K562 (cell line): ENCODE measurements at regions not wholly inside any gene's neighbourhood (a gene's known extent, or its start where the extent isn't known, plus 50 kb on each side); places are given as distances from the start of the nearest gene placed in this dataset.

Experiments used
- ATAC-seq: fragments of 200-7000 bp; cut with Tn5 transposase; 3 replicates; pipeline ENCODE4 v1.9.1; 2020; ENCODE audit warnings: moderate library complexity
- BruUV-seq: library from RNA; stranded (reverse); fragments of 400-500 nt; replicated peaks from 2 replicates; lab custom pipeline; 2021; lab: Mats Ljungman, UMichigan
- CTCF ChIA-PET: fragments of 300-600 bp; formaldehyde crosslinking; extraction: SDS; loops from one replicate; lab custom pipeline; 2021; ENCODE audit warnings: low intra/inter-chr PET ratio; lab: Yijun Ruan, JAX
- POLR2A ChIA-PET: fragments of 300-600, 350-650 bp; sonication (Branson Sonifier 250); formaldehyde crosslinking; extraction: SDS; loops from one replicate; lab custom pipeline; 2021; ENCODE audit warnings: antibody characterized with exemption, inconsistent platforms; lab: Yijun Ruan, JAX
- DNase-seq, 4 experiments: peaks; one replicate each; pipeline versions ENCODE4 v3.0.0 to v3.0.0-alpha.2; 2011 to 2018; ENCODE audit warnings: low spot score in 3 of 4, mixed read lengths in 3 of 4; ENCODE audit errors: extremely low read depth in 1 of 4
- FAIRE-seq: peaks from 2 replicates; lab custom pipeline; 2011; peaks lifted over from hg19 to GRCh38; lab: Jason Lieb, UNC
- H2AFZ ChIP-seq: 2 replicates; pipeline ENCODE4 v1.6.0; 2011; ENCODE audit warnings: low read depth, low read length, control low read depth, inconsistent platforms
- H3K27ac ChIP-seq: fragments of 200-600 bp; 3 replicates; pipeline ENCODE4 v1.8.0; 2011; ENCODE audit warnings: low read depth, mild to moderate bottlenecking, control low read depth, inconsistent platforms, low read length, moderate library complexity, mixed read lengths; ENCODE audit errors: extremely low read depth
- H3K27me3 ChIP-seq, 2 experiments: fragments of 300-600 bp in 1 of 2; 2 replicates in 1 of 2; 3 replicates in 1 of 2; pipeline versions ENCODE4 v1.6.0 to v1.8.0; 2011; ENCODE audit warnings: inconsistent platforms in 2 of 2, low read length in 2 of 2, mild to moderate bottlenecking in 1 of 2, mixed read lengths in 1 of 2, moderate library complexity in 1 of 2; ENCODE audit not compliant: control insufficient read depth in 2 of 2, insufficient read depth in 2 of 2
- H3K36me3 ChIP-seq: fragments of 300-600 bp; 3 replicates; pipeline ENCODE4 v1.8.0; 2011; ENCODE audit warnings: mild to moderate bottlenecking, low read length, inconsistent platforms; ENCODE audit not compliant: control insufficient read depth, insufficient read depth
- H3K4me1 ChIP-seq, 2 experiments: fragments of 200-600 bp in 1 of 2; replicated peaks in 1 of 2; 2 replicates in 1 of 2; 3 replicates in 1 of 2; pipeline versions ENCODE4 v1.5.1 to v1.8.0; 2011; ENCODE audit warnings: inconsistent platforms in 2 of 2, low read length in 2 of 2, mild to moderate bottlenecking in 1 of 2, mixed read lengths in 1 of 2, moderate library complexity in 1 of 2; ENCODE audit not compliant: control insufficient read depth in 2 of 2, insufficient read depth in 2 of 2
- H3K4me2 ChIP-seq: 2 replicates; pipeline ENCODE4 v1.6.1; 2011; ENCODE audit warnings: low read length, control low read depth, inconsistent platforms, mixed read lengths; ENCODE audit not compliant: insufficient read depth
- H3K4me3 ChIP-seq: fragments of 200-600 bp; sonication (generic), shearing (Covaris generic); 2 replicates; pipeline ENCODE4 v1.5.1; 2016; ENCODE audit warnings: control low read depth, inconsistent platforms
- H3K79me2 ChIP-seq: fragments of 200-600 bp; 3 replicates; pipeline ENCODE4 v1.8.0; 2011; ENCODE audit warnings: low read length, inconsistent platforms; ENCODE audit not compliant: control insufficient read depth, insufficient read depth
- H3K9ac ChIP-seq, 2 experiments: 2 replicates each; pipeline versions ENCODE4 v1.6.0 to v1.6.1; 2011; ENCODE audit warnings: low read depth in 2 of 2, low read length in 2 of 2, control low read depth in 1 of 2, inconsistent platforms in 1 of 2, mild to moderate bottlenecking in 1 of 2, mixed read lengths in 1 of 2; ENCODE audit not compliant: insufficient read depth in 1 of 2
- H3K9me1 ChIP-seq: one replicate; pipeline ENCODE4 v1.6.0; 2011; ENCODE audit warnings: inconsistent platforms, mild to moderate bottlenecking, low read length, moderate library complexity; ENCODE audit not compliant: control insufficient read depth, insufficient read depth
- H3K9me3 ChIP-seq: replicated peaks from 2 replicates; pipeline ENCODE4 v1.5.1; 2011; ENCODE audit warnings: low read depth, low read length, inconsistent platforms; ENCODE audit not compliant: control insufficient read depth, insufficient read depth
- H4K20me1 ChIP-seq: replicated peaks from 2 replicates; pipeline ENCODE4 v1.6.1; 2011; ENCODE audit warnings: low read length, inconsistent platforms, mixed read lengths; ENCODE audit not compliant: control insufficient read depth, insufficient read depth
- BRD4 ChIP-seq: fragments of 200-600 bp; sonication (generic); IDR thresholded peaks from 2 replicates; pipeline ENCODE4 v1.6.1; 2017; ENCODE audit warnings: inconsistent platforms
- MTF1 ChIP-seq: fragments of 250-450 bp; sonication (Bioruptor Pico); IDR thresholded peaks from 2 replicates; pipeline ENCODE4 v1.9.0; 2021; ENCODE audit warnings: moderate library complexity, mild to moderate bottlenecking, inconsistent platforms, borderline replicate concordance
- RUNX1 ChIP-seq: sonication (generic); IDR thresholded peaks from 2 replicates; pipeline ENCODE4 v1.6.1; 2016; ENCODE audit warnings: antibody characterized with exemption, low read depth
- SIN3A ChIP-seq, 2 experiments: fragments of 150-350 bp in 1 of 2; IDR thresholded peaks; 2 replicates each; pipeline ENCODE4 v1.6.1; 2011 to 2016; ENCODE audit warnings: borderline replicate concordance in 2 of 2, low read depth in 2 of 2, low read length in 2 of 2, mild to moderate bottlenecking in 2 of 2, moderate library complexity in 2 of 2; ENCODE audit not compliant: control insufficient read depth in 1 of 2
- SREBF1 ChIP-seq: fragments of 150-350 bp; IDR thresholded peaks from 2 replicates; pipeline ENCODE4 v1.6.1; 2014; ENCODE audit warnings: antibody characterized with exemption, low read depth, low read length, borderline replicate concordance
- ZNF668 ChIP-seq: fragments of 250-450 bp; sonication (Bioruptor Pico); IDR thresholded peaks from 2 replicates; pipeline ENCODE4 v1.8.0; 2022; ENCODE audit warnings: mild to moderate bottlenecking, inconsistent platforms
- WGBS: fragments of 100-300 bp; shearing (Covaris generic); methylation state at CpG from one replicate; pipeline ENCODE4 v1.1.6; 2016; ENCODE audit warnings: low coverage, mixed read lengths; ENCODE audit not compliant: insufficient coverage; ENCODE audit errors: missing lambda C conversion rate; 5-methylcytosine and 5-hydroxymethylcytosine counted together
- in situ Hi-C: fragments of 300-500 bp; cut with MboI; formaldehyde crosslinking; loops from 4 replicates; pipeline ENCODE4 v1.15.0; 2018; ENCODE audit warnings: inconsistent platforms, mixed read lengths
- intact Hi-C: fragments of 100-400 bp; cut with micrococcal nuclease; formaldehyde crosslinking; loops from 2 replicates; pipeline ENCODE4 v1.14.2; 2022
- TF ChIP-seq, protein P1 (sequence below): fragments of 250-450 bp; sonication (Bioruptor Pico); IDR thresholded peaks from 2 replicates; pipeline ENCODE4 v1.4.0; 2020; ENCODE audit warnings: mild to moderate bottlenecking, moderate library complexity
- TF ChIP-seq, protein P2 (sequence below): fragments of 250-450 bp; sonication (Bioruptor Pico); IDR thresholded peaks from 2 replicates; pipeline ENCODE4 v1.8.0; 2021; ENCODE audit warnings: moderate library complexity, mild to moderate bottlenecking, inconsistent platforms
- TF ChIP-seq, protein P3 (sequence below): fragments of 250-450 bp; sonication (Bioruptor Pico); IDR thresholded peaks from 2 replicates; pipeline ENCODE4 v1.4.0; 2020

DNA sequence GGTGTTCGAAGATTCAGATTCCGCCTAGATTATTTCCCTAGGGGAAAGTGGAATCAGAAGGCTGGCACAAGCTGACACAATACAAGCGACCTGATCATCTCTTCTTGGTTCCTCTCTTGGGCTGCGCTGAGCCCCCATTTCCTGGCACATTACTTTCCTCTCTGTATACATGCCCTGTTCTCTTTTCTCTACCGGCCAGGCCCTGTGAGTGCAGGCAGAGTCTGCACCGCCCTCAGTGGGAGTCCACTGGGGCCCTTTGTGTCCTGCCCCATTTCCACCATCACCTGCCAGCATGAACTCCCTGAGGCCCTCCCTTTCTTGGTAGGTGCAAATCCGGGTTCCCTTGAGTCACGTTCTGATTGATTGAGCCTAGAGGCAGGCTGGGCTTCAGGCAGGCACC is 287.9 kb downstream of the MSX2 start:
- FAIRE-seq, result no peak
- TF ChIP-seq SREBF1 (no peak), RUNX1 (no peak), ZNF668 (no peak), MTF1 (CRISPR knock-in tag) (no peak), SIN3A (IDR thresholded peaks at IDR 0.05; ENCODE audit: borderline replicate concordance in 2 of 2, control insufficient read depth in 1 of 2, low read depth in 2 of 2, low read length in 2 of 2) (no peak), BRD4 (no peak)
- TF ChIP-seq, protein P1, sequence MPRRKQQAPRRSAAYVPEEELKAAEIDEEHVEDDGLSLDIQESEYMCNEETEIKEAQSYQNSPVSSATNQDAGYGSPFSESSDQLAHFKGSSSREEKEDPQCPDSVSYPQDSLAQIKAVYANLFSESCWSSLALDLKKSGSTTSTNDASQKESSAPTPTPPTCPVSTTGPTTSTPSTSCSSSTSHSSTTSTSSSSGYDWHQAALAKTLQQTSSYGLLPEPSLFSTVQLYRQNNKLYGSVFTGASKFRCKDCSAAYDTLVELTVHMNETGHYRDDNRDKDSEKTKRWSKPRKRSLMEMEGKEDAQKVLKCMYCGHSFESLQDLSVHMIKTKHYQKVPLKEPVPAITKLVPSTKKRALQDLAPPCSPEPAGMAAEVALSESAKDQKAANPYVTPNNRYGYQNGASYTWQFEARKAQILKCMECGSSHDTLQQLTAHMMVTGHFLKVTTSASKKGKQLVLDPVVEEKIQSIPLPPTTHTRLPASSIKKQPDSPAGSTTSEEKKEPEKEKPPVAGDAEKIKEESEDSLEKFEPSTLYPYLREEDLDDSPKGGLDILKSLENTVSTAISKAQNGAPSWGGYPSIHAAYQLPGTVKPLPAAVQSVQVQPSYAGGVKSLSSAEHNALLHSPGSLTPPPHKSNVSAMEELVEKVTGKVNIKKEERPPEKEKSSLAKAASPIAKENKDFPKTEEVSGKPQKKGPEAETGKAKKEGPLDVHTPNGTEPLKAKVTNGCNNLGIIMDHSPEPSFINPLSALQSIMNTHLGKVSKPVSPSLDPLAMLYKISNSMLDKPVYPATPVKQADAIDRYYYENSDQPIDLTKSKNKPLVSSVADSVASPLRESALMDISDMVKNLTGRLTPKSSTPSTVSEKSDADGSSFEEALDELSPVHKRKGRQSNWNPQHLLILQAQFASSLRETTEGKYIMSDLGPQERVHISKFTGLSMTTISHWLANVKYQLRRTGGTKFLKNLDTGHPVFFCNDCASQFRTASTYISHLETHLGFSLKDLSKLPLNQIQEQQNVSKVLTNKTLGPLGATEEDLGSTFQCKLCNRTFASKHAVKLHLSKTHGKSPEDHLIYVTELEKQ (CRISPR knock-in tag), result no peak
- TF ChIP-seq, protein P2, sequence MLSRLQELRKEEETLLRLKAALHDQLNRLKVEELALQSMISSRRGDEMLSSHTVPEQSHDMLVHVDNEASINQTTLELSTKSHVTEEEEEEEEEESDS (CRISPR knock-in tag), result no peak
- TF ChIP-seq, protein P3, sequence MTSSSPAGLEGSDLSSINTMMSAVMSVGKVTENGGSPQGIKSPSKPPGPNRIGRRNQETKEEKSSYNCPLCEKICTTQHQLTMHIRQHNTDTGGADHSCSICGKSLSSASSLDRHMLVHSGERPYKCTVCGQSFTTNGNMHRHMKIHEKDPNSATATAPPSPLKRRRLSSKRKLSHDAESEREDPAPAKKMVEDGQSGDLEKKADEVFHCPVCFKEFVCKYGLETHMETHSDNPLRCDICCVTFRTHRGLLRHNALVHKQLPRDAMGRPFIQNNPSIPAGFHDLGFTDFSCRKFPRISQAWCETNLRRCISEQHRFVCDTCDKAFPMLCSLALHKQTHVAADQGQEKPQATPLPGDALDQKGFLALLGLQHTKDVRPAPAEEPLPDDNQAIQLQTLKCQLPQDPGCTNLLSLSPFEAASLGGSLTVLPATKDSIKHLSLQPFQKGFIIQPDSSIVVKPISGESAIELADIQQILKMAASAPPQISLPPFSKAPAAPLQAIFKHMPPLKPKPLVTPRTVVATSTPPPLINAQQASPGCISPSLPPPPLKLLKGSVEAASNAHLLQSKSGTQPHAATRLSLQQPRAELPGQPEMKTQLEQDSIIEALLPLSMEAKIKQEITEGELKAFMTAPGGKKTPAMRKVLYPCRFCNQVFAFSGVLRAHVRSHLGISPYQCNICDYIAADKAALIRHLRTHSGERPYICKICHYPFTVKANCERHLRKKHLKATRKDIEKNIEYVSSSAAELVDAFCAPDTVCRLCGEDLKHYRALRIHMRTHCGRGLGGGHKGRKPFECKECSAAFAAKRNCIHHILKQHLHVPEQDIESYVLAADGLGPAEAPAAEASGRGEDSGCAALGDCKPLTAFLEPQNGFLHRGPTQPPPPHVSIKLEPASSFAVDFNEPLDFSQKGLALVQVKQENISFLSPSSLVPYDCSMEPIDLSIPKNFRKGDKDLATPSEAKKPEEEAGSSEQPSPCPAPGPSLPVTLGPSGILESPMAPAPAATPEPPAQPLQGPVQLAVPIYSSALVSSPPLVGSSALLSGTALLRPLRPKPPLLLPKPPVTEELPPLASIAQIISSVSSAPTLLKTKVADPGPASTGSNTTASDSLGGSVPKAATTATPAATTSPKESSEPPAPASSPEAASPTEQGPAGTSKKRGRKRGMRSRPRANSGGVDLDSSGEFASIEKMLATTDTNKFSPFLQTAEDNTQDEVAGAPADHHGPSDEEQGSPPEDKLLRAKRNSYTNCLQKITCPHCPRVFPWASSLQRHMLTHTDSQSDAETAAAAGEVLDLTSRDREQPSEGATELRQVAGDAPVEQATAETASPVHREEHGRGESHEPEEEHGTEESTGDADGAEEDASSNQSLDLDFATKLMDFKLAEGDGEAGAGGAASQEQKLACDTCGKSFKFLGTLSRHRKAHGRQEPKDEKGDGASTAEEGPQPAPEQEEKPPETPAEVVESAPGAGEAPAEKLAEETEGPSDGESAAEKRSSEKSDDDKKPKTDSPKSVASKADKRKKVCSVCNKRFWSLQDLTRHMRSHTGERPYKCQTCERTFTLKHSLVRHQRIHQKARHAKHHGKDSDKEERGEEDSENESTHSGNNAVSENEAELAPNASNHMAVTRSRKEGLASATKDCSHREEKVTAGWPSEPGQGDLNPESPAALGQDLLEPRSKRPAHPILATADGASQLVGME (CRISPR knock-in tag), result no peak

More for the DNA sequence above, 287.9 kb downstream of the MSX2 start:
- no peak overlapping the region for H3K27ac ChIP-seq
- H3K4me1 ChIP-seq, result no peaks in the 10 kb centered on the region
- no peak overlapping the region for H2AFZ ChIP-seq
- BruUV-seq, result no TSS peak
- no peak overlapping the region for H3K4me3 ChIP-seq
- DNase-seq (no peak), ATAC-seq (no peak)
- peaks cover 0 to 4% of the 10 kb centered on the region in 2 experiments; a peak in 2 of 5 replicates for H3K27me3 ChIP-seq
- in situ Hi-C loops (no loop called here), intact Hi-C loops (no loop called here)
- no peak overlapping the region for H3K9ac ChIP-seq
- H3K9me3 ChIP-seq, result no peaks in the 10 kb centered on the region
- no peaks in the 10 kb centered on the region for H3K36me3 ChIP-seq
- no peaks in the 10 kb centered on the region for H4K20me1 ChIP-seq
- H3K79me2 ChIP-seq, result no peaks in the 10 kb centered on the region
- 2% methylated on average over 8 of the region's 8 CpGs for WGBS
- POLR2A ChIA-PET, result no interaction called here
- no peak overlapping the region for H3K4me2 ChIP-seq
- CTCF ChIA-PET, result no interaction called here
- H3K9me1 ChIP-seq, result no peaks in the 10 kb centered on the region
